ENCODE measurements at regions not wholly inside any gene's neighbourhood (a gene's known extent, or its start where the extent isn't known, plus 50 kb on each side); places are given as distances from the start of the nearest gene placed in this dataset.
"Not testable (repeated sequence)": the region's sequence is repeated elsewhere in the genome, so short reads cannot be mapped to it uniquely, and the experiment has no call there.

- not testable (repeated sequence) for TF ChIP-seq ESRRA (IDR thresholded peaks at IDR 0.05; ENCODE audit: low read length); JUND (IDR thresholded peaks at IDR 0.05; ENCODE audit: low read depth, low read length); NR2F1 (conservative IDR thresholded peaks at IDR 0.05); BMI1 (IDR thresholded peaks at IDR 0.05; ENCODE audit: borderline replicate concordance); MXI1 (IDR thresholded peaks at IDR 0.05; ENCODE audit: low read depth, low read length); EP300 (IDR thresholded peaks at IDR 0.05; ENCODE audit: borderline replicate concordance in 1 of 2, control insufficient read depth in 1 of 2, low read depth in 2 of 2, low read length in 2 of 2); CTCF (IDR thresholded peaks at IDR 0.05 in 2 of 3, conservative IDR thresholded peaks at IDR 0.05 in 1 of 3; ENCODE audit: control insufficient read depth in 2 of 3, extremely low read depth in 1 of 3, insufficient read depth in 1 of 3, low read depth in 3 of 3, low read length in 3 of 3); POLR2AphosphoS5 (IDR thresholded peaks at IDR 0.05; ENCODE audit: low read length); ASH2L (IDR thresholded peaks at IDR 0.05; ENCODE audit: borderline replicate concordance, low read depth); USF1 (IDR thresholded peaks at IDR 0.05; ENCODE audit: borderline replicate concordance, extremely low read length, insufficient read depth, low read depth, low read length); MTA2 (IDR thresholded peaks at IDR 0.05; ENCODE audit: low read depth)
Measured at GRCh38 chr9:40754957-40755356, 373.5 kb downstream of the FOXD4L6 start.
